ENCODE measurements at regions not wholly inside any gene's neighbourhood (a gene's known extent, or its start where the extent isn't known, plus 50 kb on each side); places are given as distances from the start of the nearest gene placed in this dataset.

- H3K4me3 ChIP-seq (replicated peaks; ENCODE audit: insufficient read depth, low read length): no peak overlapping the region
- DNase-seq (ENCODE audit: low read depth in 1 of 2, low spot score in 1 of 2): no peak
- TF ChIP-seq SPI1 (IDR thresholded peaks at IDR 0.05; ENCODE audit: borderline replicate concordance, low read depth) (no peak), CTCF (IDR thresholded peaks at IDR 0.05; ENCODE audit: insufficient read depth, low read length) (no peak), REST (IDR thresholded peaks at IDR 0.05; ENCODE audit: insufficient replicate concordance, low read depth) (no peak), POLR2AphosphoS5 (IDR thresholded peaks at IDR 0.05; ENCODE audit: low read depth) (no peak), GABPA (IDR thresholded peaks at IDR 0.05; ENCODE audit: low read depth) (no peak)
- H3K27ac ChIP-seq (replicated peaks): peak overlapping the region; percentile 74
- no peaks in the 10 kb centered on the region for H3K27me3 ChIP-seq (ENCODE audit: insufficient read depth, poor library complexity, severe bottlenecking)
Measured at GRCh38 chr6:134374491-134375219, 56.7 kb upstream of the SGK1 start.

- H3K27ac ChIP-seq (replicated peaks): peak overlapping the region; percentile 74
- DNase-seq (ENCODE audit: low read depth in 1 of 2, low spot score in 1 of 2): no peak
- no peaks in the 10 kb centered on the region for H3K27me3 ChIP-seq (ENCODE audit: insufficient read depth, poor library complexity, severe bottlenecking)
- no peak overlapping the region for H3K4me3 ChIP-seq (replicated peaks; ENCODE audit: insufficient read depth, low read length)
- TF ChIP-seq REST (IDR thresholded peaks at IDR 0.05; ENCODE audit: insufficient replicate concordance, low read depth): no peak
Measured at GRCh38 chr6:134373993-134374392, 56.1 kb upstream of the SGK1 start.

GRCh38 chr6:134373282-134373922 lies 55.5 kb upstream of the SGK1 start:
- no peak; the same call in 1 of the 2 replicates for TF ChIP-seq GABPA (IDR thresholded peaks at IDR 0.05; ENCODE audit: low read depth)
- peak; percentile 100 for TF ChIP-seq SPI1 (IDR thresholded peaks at IDR 0.05; ENCODE audit: borderline replicate concordance, low read depth)
- Histone ChIP-seq H3K27ac (replicated peaks) (peak overlapping the region; percentile 74), H3K27me3 (ENCODE audit: insufficient read depth, poor library complexity, severe bottlenecking) (no peaks in the 10 kb centered on the region), H3K4me3 (replicated peaks; ENCODE audit: insufficient read depth, low read length) (no peak overlapping the region)
- DNase-seq (ENCODE audit: low read depth in 1 of 2, low spot score in 1 of 2): peak; percentile 77 to 92

- TF ChIP-seq REST (IDR thresholded peaks at IDR 0.05; ENCODE audit: insufficient replicate concordance, low read depth) (no peak), POLR2AphosphoS5 (IDR thresholded peaks at IDR 0.05; ENCODE audit: low read depth) (no peak), CTCF (IDR thresholded peaks at IDR 0.05; ENCODE audit: insufficient read depth, low read length) (no peak), SPI1 (IDR thresholded peaks at IDR 0.05; ENCODE audit: borderline replicate concordance, low read depth) (no peak), GABPA (IDR thresholded peaks at IDR 0.05; ENCODE audit: low read depth) (no peak)
- H3K27me3 ChIP-seq (ENCODE audit: insufficient read depth, poor library complexity, severe bottlenecking): no peaks in the 10 kb centered on the region
- peak; percentile 68 to 73 for DNase-seq (ENCODE audit: low read depth in 1 of 2, low spot score in 1 of 2)
- peak overlapping the region; percentile 74 for H3K27ac ChIP-seq (replicated peaks)
- no peak overlapping the region for H3K4me3 ChIP-seq (replicated peaks; ENCODE audit: insufficient read depth, low read length)
Measured at GRCh38 chr6:134372603-134373281, 54.8 kb upstream of the SGK1 start.

All from HL-60 (cell line).